Inferior parietal cortex (tissue), 1 donor: ENCODE measurements at regions not wholly inside any gene's neighbourhood (a gene's known extent, or its start where the extent isn't known, plus 50 kb on each side); places are given as distances from the start of the nearest gene placed in this dataset.
A peak's percentile ranks its signal among the peaks of the same experiment; 100 is the strongest.

ENCODE experiments used
- DNase-seq: peaks from one replicate; pipeline ENCODE4 v3.0.0-alpha.2; 2016; ENCODE audit errors: extremely low spot score

DNA sequence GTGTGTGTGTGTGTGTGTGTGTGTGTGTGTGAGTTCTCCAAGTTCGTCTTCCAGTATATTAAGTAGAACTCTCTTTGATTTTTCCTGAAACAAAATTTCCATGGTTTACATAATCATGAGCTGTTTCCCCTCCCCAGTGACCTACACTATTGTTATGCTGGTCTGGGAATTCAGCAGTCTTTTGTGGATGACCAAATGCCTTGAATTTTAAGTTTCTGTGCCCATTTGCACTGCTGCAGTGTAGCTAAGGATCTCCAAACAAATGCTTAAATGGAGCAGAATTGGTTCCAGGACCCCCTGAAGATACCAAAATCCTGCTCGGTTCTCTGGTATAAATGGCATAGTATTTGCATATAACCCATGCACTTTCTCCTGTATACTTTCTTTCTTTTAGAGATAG is 77.2 kb upstream of the SLC34A2 start:
- peak; percentile 10 for DNase-seq

DNA sequence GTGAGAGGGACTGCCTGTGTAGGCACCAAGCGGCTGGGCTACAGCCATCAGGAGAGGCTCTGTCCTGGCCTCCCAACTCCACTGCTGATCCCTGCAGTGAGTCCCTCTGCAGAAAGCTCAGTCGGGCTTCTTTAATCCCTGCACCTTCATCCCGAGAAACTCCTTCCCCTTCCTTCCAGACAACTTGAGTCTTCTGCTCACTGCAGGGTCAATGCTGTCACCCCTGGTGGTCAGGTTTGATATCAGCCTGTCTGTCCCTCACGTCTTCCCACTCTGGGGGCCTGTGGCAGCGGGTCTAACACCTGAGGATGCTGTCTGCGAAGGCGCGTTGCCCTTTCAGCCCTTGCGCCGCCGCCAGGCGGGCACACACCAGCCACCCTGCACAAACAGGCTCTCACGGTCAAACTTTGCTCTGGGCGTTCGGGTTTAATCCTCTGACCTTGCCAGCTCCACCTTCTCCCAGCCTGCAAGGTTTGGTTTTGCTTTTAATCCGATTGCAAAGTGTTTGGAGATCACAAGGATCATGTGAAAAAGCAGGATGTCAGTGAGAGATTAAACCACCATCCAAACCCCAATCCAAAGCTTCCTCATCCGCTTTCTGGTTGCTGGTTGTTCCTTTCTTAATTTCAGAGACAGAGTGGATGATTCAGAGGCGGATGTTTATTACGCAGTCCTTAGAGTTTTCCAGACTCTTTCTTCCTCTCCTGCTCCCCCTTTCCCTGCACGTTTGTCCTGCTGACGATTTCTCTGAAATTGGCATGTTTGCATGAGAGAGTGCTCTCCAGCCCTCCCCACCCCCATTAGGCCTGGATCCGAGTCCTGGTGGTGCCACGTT is 74.8 kb upstream of the SLC34A2 start:
- DNase-seq = no peak

DNA sequence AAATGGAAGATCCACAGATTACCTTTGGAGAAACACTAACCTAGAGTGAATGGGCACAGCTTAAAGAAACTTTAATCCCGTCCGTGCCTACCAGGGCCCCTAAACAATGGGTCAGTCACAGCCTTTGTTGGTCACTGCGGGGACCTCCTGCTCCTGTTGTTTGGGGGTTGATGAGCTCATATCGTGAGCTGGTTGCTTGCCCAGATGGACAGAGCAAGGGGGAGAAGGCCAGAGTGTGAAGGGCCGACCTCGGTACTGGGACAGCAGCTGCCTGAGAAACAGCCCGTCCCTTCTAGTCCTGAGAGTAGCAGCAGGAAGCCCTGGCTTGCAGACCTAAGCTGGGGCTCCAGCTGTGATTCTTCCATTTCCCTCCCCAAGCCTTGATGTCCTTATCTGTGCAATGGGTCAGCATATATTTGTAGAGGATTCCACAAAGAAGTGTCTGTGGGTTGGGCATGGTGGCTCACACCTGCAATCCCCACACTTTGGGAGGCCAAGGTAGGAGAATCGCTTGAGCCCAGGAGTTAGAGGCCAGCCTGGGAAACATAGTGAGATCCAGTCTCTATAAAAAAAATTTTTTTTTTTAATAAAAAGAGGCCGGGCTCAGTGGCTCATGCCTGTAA is 69.6 kb upstream of the SLC34A2 start:
- no peak for DNase-seq

DNA sequence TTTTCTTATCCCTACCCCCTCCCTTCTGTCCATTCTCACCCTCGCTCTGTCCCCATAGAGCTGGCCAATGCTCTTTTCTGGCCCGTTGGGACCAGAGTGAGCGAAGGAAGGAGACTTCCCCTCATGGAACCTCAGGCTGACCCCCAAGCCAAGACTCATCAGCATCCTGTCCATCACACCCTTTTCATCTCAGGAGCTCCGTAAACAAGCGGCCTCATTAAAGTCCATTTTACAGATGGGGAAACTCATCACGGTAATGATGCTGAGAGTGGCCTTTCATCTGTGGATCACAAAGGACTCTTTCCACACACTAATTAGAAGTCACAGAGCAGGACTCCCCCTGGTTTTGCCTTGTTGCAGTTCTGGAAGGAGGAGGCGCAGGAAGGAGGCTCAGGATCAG is 67.4 kb upstream of the SLC34A2 start:
- no peak for DNase-seq

DNA sequence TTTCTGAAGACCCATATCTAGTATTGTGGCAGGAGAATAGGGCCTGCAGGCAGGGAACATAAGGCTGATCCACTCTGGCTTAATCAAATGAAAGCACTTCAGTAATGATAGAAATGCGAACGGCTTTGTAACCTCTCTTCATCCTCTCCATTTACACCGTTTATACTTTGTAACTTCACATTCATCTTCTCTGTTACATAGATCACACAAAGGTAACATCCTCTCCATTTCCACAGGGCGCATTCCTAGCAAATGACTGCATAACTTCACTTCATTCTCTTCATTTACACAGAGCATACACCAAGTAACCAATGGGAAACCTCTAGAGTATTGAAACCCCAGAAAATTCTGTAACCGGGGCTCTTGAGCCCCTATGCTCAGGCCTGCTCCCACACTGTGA is 65.5 kb upstream of the SLC34A2 start:
- no peak for DNase-seq

DNA sequence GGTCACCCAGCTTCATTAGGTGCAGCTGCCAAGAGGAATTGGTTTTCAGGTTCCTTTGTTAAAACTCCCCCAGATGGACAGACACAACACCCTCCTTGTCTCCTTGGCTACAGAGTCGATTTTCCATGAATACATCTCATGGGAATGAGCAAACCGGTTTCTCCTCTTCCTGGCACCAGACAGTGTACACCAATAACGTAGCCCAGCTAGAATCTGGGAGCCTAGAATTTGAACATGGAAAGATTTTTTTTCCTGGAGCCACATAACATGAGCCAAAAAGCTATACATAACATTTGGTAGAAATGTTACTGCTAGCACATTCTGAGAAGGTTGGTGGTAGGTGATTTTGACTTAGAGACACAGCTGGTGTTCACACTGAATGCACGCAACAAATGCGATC is 62.9 kb upstream of the SLC34A2 start:
- DNase-seq = peak; percentile 22
